ENCODE measurements at regions not wholly inside any gene's neighbourhood (a gene's known extent, or its start where the extent isn't known, plus 50 kb on each side); places are given as distances from the start of the nearest gene placed in this dataset.

DNA sequence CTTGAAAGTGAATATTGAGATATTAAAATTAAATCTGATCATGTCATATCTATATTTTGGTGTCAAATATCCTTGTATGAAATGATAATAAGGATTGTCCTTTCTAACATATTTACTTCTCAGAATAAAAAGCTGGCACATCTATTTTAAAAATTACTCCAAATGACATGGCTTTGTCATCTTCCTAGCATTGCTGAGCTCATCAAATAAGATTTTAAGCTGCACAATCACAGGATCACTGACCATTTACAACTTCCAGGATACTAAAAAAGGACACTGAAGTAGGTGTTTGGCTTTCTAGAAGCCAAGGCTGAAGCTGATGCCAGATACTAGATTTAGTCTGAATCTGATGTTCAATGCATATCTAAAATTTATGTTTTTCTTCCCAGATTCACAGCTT is 351.1 kb downstream of the BMP4 start:
- Histone ChIP-seq H3K36me3 (no peaks in the 10 kb centered on the region), H3K27ac (no peak overlapping the region), H3K27me3 (replicated peaks; ENCODE audit: insufficient read depth) (no peaks in the 10 kb centered on the region), H3K9me3 (no peaks in the 10 kb centered on the region), H3K4me3 (no peak overlapping the region), H3K4me1 (replicated peaks) (no peaks in the 10 kb centered on the region)
- no peak for DNase-seq (ENCODE audit: low spot score)
- intact Hi-C loops (cut with DNase I) = no loop called here
- TF ChIP-seq, protein P1, sequence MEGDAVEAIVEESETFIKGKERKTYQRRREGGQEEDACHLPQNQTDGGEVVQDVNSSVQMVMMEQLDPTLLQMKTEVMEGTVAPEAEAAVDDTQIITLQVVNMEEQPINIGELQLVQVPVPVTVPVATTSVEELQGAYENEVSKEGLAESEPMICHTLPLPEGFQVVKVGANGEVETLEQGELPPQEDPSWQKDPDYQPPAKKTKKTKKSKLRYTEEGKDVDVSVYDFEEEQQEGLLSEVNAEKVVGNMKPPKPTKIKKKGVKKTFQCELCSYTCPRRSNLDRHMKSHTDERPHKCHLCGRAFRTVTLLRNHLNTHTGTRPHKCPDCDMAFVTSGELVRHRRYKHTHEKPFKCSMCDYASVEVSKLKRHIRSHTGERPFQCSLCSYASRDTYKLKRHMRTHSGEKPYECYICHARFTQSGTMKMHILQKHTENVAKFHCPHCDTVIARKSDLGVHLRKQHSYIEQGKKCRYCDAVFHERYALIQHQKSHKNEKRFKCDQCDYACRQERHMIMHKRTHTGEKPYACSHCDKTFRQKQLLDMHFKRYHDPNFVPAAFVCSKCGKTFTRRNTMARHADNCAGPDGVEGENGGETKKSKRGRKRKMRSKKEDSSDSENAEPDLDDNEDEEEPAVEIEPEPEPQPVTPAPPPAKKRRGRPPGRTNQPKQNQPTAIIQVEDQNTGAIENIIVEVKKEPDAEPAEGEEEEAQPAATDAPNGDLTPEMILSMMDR (IDR thresholded peaks at IDR 0.05) = no peak

DNA sequence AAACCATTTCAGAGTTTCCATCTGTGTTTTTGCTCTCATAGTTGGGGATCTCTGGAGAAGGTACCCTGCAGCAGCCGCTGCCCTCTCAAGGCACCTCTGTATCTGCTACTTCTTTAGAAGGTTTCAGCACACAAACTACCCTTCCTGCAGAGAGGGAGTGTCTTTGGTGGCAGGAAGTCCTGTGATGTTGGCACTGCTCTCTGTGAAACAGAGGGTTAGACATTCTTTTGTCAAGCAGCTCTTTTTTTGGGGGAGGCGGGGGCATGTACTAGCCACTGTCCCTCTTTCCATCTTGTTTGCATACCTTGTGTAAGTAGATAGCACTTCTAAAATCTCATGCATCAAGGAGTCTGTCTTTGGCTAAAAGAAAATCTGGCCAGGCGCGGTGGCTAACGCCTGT is 352.6 kb downstream of the BMP4 start:
- no peaks in the 10 kb centered on the region for H3K9me3 ChIP-seq
- intact Hi-C loops (cut with DNase I) = no loop called here

DNA sequence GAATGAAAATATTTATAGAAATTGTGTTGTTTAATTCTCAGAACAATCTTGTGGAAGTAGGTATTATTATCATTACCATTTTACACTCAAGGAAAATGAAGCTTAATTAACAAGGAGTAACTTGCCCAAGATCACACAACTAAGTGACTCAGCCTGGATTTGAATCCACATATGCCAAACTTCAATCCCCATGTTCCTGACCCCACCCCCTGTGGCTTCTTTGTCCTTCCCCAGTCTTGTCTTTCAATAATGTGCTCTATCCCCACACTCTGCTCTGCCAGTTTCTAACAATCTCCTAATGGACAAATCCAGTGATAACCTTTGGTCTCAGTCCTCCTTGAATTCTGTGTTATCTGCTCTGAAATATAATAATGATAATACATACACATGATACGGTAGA is 355.2 kb downstream of the BMP4 start:
- Histone ChIP-seq H3K27me3 (replicated peaks; ENCODE audit: insufficient read depth) (no peaks in the 10 kb centered on the region), H3K9me3 (no peaks in the 10 kb centered on the region), H3K4me3 (no peak overlapping the region), H3K36me3 (no peaks in the 10 kb centered on the region), H3K4me1 (replicated peaks) (no peaks in the 10 kb centered on the region), H3K27ac (no peak overlapping the region)
- TF ChIP-seq, protein P1 (IDR thresholded peaks at IDR 0.05) = no peak
- TF ChIP-seq POLR2AphosphoS5 (IDR thresholded peaks at IDR 0.05) (no peak), POLR2A (IDR thresholded peaks at IDR 0.05) (no peak)
- 100% methylated on average over 1 of the region's 1 CpG for WGBS
- DNase-seq (ENCODE audit: low spot score) = no peak
- intact Hi-C loops (cut with DNase I) = no loop called here

More for the DNA sequence above, 352.6 kb downstream of the BMP4 start:
- TF ChIP-seq POLR2A (IDR thresholded peaks at IDR 0.05) = no peak
- no peak for TF ChIP-seq POLR2AphosphoS5 (IDR thresholded peaks at IDR 0.05)
- TF ChIP-seq, protein P1 (IDR thresholded peaks at IDR 0.05) = no peak
- Histone ChIP-seq H3K27ac (no peak overlapping the region), H3K36me3 (no peaks in the 10 kb centered on the region), H3K4me3 (no peak overlapping the region), H3K27me3 (replicated peaks; ENCODE audit: insufficient read depth) (no peaks in the 10 kb centered on the region), H3K4me1 (replicated peaks) (no peaks in the 10 kb centered on the region)
- DNase-seq (ENCODE audit: low spot score) = no peak
- 98% methylated on average over 5 of the region's 5 CpGs for WGBS

DNA sequence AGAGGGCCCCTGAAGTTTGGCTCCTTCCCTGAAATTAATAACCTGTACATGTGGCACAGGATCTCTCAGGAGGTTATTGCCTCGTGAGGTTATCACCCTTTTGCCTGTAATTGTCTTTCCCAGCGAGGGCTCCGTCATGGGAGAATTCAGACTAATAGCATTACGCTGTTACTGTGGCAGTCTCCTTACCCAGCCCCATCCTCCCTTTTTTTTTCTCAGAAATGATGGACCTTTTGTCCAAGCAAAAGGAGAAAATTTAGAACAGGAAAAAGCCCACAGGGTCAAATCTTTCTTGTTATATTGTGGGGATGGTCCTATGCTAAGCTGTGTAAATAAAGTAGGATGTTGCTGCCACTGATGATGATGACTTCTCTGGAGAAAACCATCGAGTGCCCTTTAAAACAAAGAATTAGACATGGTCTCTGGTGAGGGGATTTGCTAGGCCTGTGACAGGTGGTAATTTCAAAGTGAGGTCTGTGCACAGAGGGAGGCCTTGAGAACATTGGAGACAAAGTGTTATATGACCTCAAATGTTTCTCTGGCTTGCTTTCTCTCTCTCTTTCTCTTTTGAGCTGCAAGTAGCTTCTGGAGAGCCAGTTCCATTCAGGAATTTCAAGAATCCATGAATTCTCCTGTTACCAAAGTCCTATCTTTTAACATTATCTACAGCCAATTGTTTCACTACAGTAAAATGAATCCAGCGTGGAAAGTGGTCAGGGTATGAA is 357.2 kb downstream of the BMP4 start:
- Histone ChIP-seq H3K27me3 (replicated peaks; ENCODE audit: insufficient read depth) (no peaks in the 10 kb centered on the region), H3K4me1 (replicated peaks) (no peaks in the 10 kb centered on the region), H3K27ac (no peak overlapping the region), H3K9me3 (no peaks in the 10 kb centered on the region), H3K4me3 (no peak overlapping the region), H3K36me3 (no peaks in the 10 kb centered on the region)
- no peak for TF ChIP-seq POLR2AphosphoS5 (IDR thresholded peaks at IDR 0.05)
- 68% methylated on average over 6 of the region's 6 CpGs for WGBS
- DNase-seq (ENCODE audit: low spot score) = no peak
- intact Hi-C loops (cut with DNase I) = no loop called here

DNA sequence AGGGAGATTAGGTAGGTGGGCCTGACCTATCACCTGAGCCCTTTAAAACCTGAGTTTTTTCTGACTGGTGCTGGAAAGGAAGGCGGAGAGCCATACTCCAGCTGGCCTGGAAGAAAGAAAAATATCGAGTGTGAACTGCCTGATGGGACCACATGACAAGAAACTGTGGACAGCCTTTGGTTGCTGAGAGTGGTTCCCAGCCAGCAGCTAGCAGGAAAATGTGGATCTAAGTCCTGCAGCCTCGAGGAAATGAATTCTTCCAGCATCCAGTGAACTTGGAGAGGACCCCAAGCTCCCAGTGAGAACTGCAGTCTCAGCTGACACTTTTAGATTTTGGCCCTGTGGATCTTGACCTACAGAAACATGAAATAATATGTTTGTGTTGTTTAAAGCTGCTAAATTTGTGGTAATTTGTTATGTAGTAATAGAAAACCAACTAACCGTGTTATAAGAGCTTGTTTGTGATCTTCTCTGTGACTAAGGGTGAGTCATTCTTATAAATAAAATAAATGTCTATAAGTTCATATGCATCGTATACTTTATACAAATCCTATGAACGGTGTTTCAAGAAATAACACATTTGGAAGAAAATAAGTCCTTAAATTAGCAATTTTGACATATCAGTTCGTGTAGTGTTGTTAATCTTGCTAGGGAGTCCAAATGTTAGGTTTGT is 359.6 kb downstream of the BMP4 start:
- Histone ChIP-seq H3K27me3 (replicated peaks; ENCODE audit: insufficient read depth) (no peaks in the 10 kb centered on the region), H3K9me3 (no peaks in the 10 kb centered on the region), H3K4me1 (replicated peaks) (no peaks in the 10 kb centered on the region), H3K4me3 (no peak overlapping the region), H3K27ac (no peak overlapping the region), H3K36me3 (no peaks in the 10 kb centered on the region)
- DNase-seq (ENCODE audit: low spot score) = no peak
- WGBS = 73% methylated on average over 7 of the region's 7 CpGs
- TF ChIP-seq POLR2AphosphoS5 (IDR thresholded peaks at IDR 0.05) (no peak), POLR2A (IDR thresholded peaks at IDR 0.05) (no peak)
- TF ChIP-seq, protein P1 (IDR thresholded peaks at IDR 0.05) = no peak
- intact Hi-C loops (cut with DNase I) = no loop called here
